GM18502 (cell line): ENCODE measurements at regions not wholly inside any gene's neighbourhood (a gene's known extent, or its start where the extent isn't known, plus 50 kb on each side); places are given as distances from the start of the nearest gene placed in this dataset.

Experiments
- ATAC-seq: cut with Tn5 transposase; IDR thresholded peaks from one replicate; pipeline ENCODE4 v1.9.1; 2021; ENCODE audit warnings: mild to moderate bottlenecking; ENCODE audit not compliant: unreplicated experiment, poor library complexity

- no peak for ATAC-seq
Observed at GRCh38 chr4:111618908-111619307, 526.3 kb upstream of the FAM241A start.

DNA sequence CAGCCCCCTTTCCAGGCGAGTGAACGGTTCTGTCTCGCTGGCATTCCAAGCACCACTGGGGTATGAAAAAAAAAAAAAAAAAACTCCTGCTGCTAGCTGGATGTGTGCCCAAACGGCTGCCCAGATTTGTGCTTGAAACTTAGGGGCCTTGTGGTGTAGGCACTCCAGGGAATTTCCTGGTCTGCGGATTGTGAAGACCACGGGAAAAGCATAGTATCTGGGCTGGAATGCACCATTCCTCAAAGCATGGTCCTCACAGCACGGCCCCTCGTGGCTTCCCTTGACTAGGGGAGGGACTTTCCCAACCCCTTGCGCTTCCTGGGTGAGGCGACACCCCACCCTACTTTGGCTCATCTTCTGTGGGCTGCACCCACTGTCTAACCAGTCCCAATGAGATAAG, 516.8 kb upstream of the FAM241A start:
- no peak for ATAC-seq

DNA sequence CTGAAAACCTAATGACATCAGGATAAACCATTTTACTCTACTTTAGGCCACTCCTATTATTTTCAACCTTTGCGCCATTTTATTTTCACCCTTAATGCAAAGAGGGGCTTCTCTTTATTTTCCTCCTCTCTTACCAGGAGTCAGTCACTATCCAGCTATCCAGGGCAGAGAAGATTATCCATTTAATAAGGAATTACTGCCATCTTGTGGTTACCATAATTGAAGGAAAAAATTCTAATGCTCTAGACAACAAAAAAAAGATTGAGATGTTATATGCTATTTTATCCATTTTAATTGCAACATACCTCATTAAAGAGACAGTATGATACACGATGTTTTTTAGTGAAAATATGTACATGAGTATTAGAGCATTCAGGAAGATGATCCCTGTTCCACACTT, 514.5 kb upstream of the FAM241A start:
- ATAC-seq = no peak

- ATAC-seq = no peak
Observed at GRCh38 chr4:111631215-111631999, 513.8 kb upstream of the FAM241A start.

DNA sequence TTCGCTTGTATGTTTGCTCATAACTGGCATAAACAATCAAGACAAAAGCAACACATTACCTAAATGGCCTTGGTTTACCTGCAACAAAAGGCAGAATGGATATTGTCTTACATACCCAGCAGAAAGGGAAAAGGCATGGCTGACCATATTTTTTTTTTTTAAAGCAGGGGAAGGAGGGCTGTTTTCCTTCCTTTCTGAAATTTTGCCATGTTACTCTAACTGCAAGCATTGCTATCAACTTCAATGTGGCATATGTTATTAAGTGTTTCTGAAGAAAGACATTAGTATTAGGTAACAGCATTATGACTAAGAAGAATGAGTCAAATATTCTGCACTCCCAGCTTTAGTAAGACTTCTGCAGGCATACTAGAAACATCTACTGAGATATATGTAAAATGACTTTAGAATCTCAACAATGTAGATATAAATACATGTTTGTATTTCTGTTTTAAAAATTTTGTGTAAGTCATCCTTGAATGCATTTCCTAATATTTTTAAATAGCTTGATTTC, 512.6 kb upstream of the FAM241A start:
- ATAC-seq = no peak

DNA sequence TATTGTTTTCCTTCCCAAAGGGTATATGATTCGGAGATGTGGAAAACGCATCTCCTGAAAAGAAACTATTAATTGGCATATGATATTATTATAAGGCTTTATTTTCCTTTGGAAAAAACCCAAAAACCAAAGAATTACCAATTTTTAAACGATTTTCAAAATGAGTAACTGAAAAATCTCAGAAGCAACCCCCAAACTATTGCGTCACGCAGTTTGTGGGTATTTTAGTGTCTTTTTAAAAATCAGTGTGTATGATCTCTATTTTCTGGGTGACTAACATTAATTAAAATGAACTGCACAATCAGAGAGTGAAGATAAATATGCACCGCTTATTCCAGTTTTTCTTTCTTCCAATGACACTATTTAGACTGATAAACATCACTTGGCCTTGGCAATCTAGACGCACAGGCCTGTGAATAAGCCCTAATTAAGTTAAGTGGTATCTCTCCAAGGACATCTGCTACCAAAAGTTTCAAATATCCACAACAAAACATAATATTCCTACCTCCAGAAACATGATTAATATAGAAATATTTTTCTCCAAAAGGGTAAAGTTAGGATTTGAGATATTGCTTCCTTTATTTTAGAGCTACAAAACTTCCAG, 511.5 kb upstream of the FAM241A start:
- ATAC-seq = no peak

DNA sequence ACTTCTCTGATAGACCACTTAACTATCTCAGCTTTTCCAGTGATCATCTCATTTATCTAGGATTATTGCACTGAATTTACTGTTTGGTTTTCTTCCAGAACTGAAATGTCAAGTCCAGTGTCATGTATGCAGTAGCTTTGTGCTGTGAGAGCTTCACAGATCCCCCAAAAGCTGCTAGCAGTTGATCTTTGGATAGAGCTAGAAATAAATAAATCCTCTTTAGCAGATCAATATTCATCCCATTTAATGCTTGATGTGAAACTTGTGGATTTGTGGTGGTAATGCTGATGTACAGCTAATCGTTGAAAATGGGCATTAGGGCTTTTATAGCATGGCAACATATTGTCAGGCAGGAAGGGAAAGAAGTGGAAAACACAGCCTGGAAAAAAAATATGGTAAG, 509.6 kb upstream of the FAM241A start:
- ATAC-seq = no peak

GRCh38 chr4:111636961-111637585, 508.2 kb upstream of the FAM241A start:
- ATAC-seq = no peak

DNA sequence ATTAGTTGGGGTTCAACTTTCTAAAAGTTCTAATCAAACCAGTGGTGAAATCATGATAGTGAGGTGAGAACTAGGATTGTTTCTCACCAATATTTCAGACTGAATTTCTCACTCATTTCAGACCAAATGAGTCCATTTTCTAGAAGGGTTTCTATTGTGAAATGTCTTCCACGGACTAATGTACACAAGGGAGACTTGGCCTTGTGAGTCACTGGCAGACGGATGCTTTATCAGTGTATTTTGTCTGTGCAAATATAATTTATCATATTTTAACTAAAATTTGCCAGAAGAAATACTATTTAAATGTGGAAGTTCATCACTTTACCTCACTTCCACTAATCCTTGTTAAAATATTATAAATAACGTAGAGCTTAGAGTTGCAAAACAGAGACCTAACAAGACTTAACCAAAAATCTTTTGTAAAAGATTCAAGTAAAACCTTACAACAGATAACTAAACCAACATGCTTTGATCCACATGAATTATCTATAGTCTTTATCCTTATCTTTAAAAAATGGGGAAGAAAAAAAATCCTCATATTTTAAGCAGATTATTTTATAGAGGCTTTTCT, 506.0 kb upstream of the FAM241A start:
- no peak for ATAC-seq

GRCh38 chr4:111639876-111640275, 505.4 kb upstream of the FAM241A start:
- ATAC-seq = no peak

DNA sequence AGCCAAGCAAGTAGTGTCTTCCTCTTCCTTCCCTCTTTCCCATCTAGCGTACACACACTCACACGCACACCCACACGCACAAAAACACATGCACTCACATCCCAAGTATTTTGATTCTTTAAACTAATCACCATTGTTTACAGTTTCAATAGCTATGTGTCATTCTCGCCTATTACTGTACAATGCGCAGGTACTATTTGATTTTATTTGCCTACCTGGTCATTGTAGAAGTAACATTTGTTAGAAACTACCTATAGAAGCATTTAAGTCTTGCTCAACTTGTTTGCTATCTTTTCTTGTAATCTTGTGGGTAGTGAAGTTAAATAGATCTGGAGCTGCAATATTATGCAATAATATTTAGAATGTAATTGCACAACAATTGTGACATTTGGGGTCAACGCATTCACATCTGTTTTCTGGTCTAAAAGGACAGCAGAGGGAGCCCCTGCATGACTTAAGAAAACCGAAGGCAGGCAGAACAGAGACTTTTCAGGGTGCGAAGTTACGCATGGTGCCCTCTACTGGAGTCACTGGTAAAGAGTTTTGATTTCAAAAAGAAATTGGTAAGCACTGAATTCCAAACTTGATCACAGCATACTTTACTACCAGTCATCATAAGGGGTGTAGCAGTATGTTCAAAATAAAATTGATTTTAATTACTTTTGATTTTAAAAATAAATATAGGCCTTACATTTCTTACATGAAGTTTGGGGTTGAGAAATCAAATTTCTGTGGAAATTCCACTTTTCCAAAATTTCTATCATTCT, 503.3 kb upstream of the FAM241A start:
- peak; percentile 97 for ATAC-seq

GRCh38 chr4:111648056-111648455, 497.2 kb upstream of the FAM241A start:
- ATAC-seq = no peak

- ATAC-seq = peak; percentile 75
Observed at GRCh38 chr4:111649308-111649707, 495.9 kb upstream of the FAM241A start.

- no peak for ATAC-seq
Observed at GRCh38 chr4:111650146-111650545, 495.1 kb upstream of the FAM241A start.

DNA sequence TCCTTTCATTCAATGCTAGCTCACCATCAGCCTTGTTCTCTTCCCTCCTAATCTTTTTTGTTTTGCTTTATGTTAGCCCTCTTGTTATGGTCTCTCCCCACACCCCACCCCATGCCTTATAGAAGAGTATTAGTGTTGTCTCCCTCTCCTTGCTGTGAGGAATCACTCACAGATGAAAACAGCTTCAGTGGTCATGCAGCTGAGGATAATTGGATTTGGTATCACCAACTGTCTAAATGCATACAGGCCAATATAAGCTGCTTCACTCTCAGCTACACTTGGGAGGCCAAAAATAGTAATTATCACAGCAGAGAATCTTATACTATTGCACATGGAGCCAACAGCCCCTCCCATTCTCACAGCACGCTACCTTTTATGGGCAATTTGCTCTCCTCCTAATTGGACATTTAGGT, 494.6 kb upstream of the FAM241A start:
- no peak for ATAC-seq

GRCh38 chr4:111652236-111652635, 493.0 kb upstream of the FAM241A start:
- ATAC-seq = no peak

DNA sequence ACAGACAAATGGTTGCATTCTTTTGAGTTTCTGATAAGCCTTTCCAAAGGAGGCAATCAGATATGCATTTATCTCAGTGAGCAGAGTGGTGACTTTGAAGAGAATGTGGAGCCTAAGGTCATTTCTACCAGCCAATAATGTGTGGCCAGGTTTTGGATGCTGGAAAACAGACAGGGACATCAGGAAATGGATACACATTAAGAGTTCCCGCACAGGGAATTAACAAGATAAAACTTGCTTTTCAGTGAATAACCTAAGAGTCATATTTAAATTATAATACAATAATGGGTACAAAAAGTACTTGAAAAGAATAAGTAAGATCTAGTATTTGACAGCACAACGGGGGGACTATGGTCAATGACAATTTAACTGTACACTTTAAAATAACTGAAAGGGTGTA, 492.3 kb upstream of the FAM241A start:
- no peak for ATAC-seq

DNA sequence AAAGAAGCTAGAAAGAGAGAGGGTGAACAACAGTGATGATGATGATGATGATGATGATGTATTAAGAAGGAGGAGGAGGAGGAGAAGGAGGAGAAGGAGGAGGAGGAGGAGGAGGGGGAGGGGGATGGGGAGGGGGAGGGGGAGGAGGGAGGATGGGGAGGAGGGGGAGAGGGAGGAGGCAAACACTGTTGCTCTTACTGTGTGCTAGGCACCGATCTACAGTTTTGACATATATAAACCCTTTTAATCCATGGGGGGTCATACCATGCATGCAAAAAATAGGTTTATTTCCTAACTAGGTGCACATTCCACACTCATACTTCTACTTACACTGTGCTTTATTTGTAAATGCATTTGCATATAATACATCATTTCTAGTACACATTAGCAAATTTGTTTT, 482.8 kb upstream of the FAM241A start:
- ATAC-seq = no peak

DNA sequence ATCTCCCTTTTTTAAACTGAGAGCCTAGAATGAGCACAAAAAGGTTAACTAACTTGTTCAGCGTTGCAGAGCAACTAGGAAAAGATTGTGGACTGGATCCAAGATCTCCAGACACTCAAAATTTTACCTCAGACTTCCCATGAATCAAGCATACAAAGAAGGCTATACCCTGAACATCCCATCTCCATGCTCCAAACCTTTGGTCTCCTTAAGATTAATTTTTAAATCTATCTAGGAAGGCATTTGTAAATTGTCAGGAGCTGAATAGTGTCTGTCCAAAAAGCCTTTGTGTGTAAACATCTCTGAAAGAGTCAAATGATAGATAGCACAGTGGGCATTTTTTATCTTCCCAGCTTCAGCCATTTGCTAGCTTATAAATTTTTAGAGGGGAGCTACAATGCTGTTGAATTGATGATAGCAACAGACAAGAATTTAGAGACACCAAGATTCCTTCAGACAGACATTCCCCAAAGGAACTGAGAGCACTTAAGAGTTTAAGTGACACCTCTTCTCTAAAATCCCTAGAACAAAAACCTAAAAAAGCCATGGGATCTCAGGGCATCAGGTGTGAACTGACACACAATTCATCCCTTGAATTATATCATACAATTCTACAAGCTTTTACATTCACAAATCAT, 480.8 kb upstream of the FAM241A start:
- ATAC-seq = no peak

- no peak for ATAC-seq
Observed at GRCh38 chr4:111666826-111667360, 478.4 kb upstream of the FAM241A start.
